BLaER1 treated with 17β-estradiol and CSF1 and Interleukin-3, amounts not matched to agents 10 nM and 100 nM (cell line): ENCODE measurements at regions not wholly inside any gene's neighbourhood (a gene's known extent, or its start where the extent isn't known, plus 50 kb on each side); places are given as distances from the start of the nearest gene placed in this dataset.

ENCODE experiments used
- H3K27ac ChIP-seq, 11 experiments: shearing (Covaris generic); formaldehyde crosslinking; 2 replicates each; pipeline ENCODE4 v1.8.1; 2022
- H3K27me3 ChIP-seq, 11 experiments: shearing (Covaris generic); formaldehyde crosslinking; 2 replicates each; pipeline ENCODE4 v1.8.1; 2022
- H3K36me3 ChIP-seq, 11 experiments: shearing (Covaris generic); formaldehyde crosslinking; 2 replicates each; pipeline ENCODE4 v1.8.1; 2022
- H3K4me1 ChIP-seq, 10 experiments: shearing (Covaris generic); formaldehyde crosslinking; 2 replicates each; pipeline ENCODE4 v1.8.1; 2022
- H3K4me2 ChIP-seq, 11 experiments: shearing (Covaris generic); formaldehyde crosslinking; 2 replicates each; pipeline ENCODE4 v1.8.1; 2022
- H3K4me3 ChIP-seq, 10 experiments: shearing (Covaris generic); formaldehyde crosslinking; 2 replicates each; pipeline ENCODE4 v1.8.1; 2022
- H3K9ac ChIP-seq, 11 experiments: shearing (Covaris generic); formaldehyde crosslinking; 2 replicates each; pipeline ENCODE4 v1.8.1; 2022
- H3K9me3 ChIP-seq, 11 experiments: shearing (Covaris generic); formaldehyde crosslinking; replicated peaks in 1 of 11; 2 replicates each; pipeline ENCODE4 v1.8.1; 2022
- H4K20me1 ChIP-seq, 11 experiments: shearing (Covaris generic); formaldehyde crosslinking; 2 replicates each; pipeline ENCODE4 v1.8.1; 2022
- Cebpa-rat ChIP-seq, 11 experiments: shearing (Covaris generic); IDR thresholded peaks; 2 replicates each; pipeline ENCODE4 v1.8.1; 2022

GRCh38 chr5:9721161-9721560, 91.0 kb upstream of the TAS2R1 start:
- no peaks in the 10 kb centered on the region for H4K20me1 ChIP-seq
- H3K9ac ChIP-seq, result no peak overlapping the region
- no peak overlapping the region for H3K27ac ChIP-seq
- H3K27me3 ChIP-seq, result no peaks in the 10 kb centered on the region
- H3K4me1 ChIP-seq, result peaks cover 0 to 13% (median 7%) of the 10 kb centered on the region in 10 experiments; a peak in 10 of 20 replicates
- no peak overlapping the region for H3K4me2 ChIP-seq
- TF ChIP-seq Cebpa-rat (IDR thresholded peaks at IDR 0.05), result no peak
- H3K4me3 ChIP-seq, result no peak overlapping the region
- H3K36me3 ChIP-seq, result no peaks in the 10 kb centered on the region
- H3K9me3 ChIP-seq, result peaks cover 6 to 14% (median 9%) of the 10 kb centered on the region in 11 experiments; a peak in 17 of 22 replicates

GRCh38 chr5:9720361-9720760, 90.2 kb upstream of the TAS2R1 start:
- Histone ChIP-seq H3K9me3 (peaks cover 5 to 11% (median 8%) of the 10 kb centered on the region in 11 experiments; a peak in 17 of 22 replicates), H3K4me3 (no peak overlapping the region), H3K4me2 (no peak overlapping the region), H3K36me3 (no peaks in the 10 kb centered on the region), H3K27me3 (no peaks in the 10 kb centered on the region), H3K9ac (no peak overlapping the region), H3K4me1 (peaks cover 0 to 21% (median 11%) of the 10 kb centered on the region in 10 experiments; a peak in 11 of 20 replicates), H4K20me1 (no peaks in the 10 kb centered on the region), H3K27ac (no peak overlapping the region)
- TF ChIP-seq Cebpa-rat (IDR thresholded peaks at IDR 0.05), result no peak

- TF ChIP-seq Cebpa-rat (IDR thresholded peaks at IDR 0.05), result no peak
- H3K9ac ChIP-seq, result no peak overlapping the region
- no peaks in the 10 kb centered on the region for H4K20me1 ChIP-seq
Observed at GRCh38 chr5:9716838-9717281, 86.7 kb upstream of the TAS2R1 start.

GRCh38 chr5:9715891-9716335, 85.8 kb upstream of the TAS2R1 start:
- Histone ChIP-seq H3K4me3 (no peak overlapping the region), H4K20me1 (no peaks in the 10 kb centered on the region), H3K4me2 (peak overlapping the region in 5 of 11 experiments; percentile 26 to 81 (median 46); a peak in 7 of 22 replicates), H3K9me3 (0 out of 22 replicates have a peak, but pooled peaks cover 0 to 5% (median 0%) of the 10 kb centered on the region in 11 experiments), H3K9ac (no peak overlapping the region; a peak in 1 of 22 replicates), H3K27ac (peak overlapping the region in 4 of 11 experiments; percentile 23 to 63 (median 40); a peak in 7 of 22 replicates), H3K27me3 (no peaks in the 10 kb centered on the region), H3K4me1 (peaks cover 8 to 51% (median 25%) of the 10 kb centered on the region in 10 experiments; a peak in 17 of 20 replicates), H3K36me3 (no peaks in the 10 kb centered on the region)
- TF ChIP-seq Cebpa-rat (IDR thresholded peaks at IDR 0.05), result no peak

More at GRCh38 chr5:9716838-9717281, 86.7 kb upstream of the TAS2R1 start:
- Histone ChIP-seq H3K27ac (peak overlapping the region in 5 of 11 experiments; percentile 23 to 63 (median 38); a peak in 8 of 22 replicates), H3K4me1 (peaks cover 8 to 47% (median 23%) of the 10 kb centered on the region in 10 experiments; a peak in 17 of 20 replicates), H3K9me3 (0 out of 22 replicates have a peak, but pooled peaks cover 0 to 5% (median 0%) of the 10 kb centered on the region in 11 experiments), H3K27me3 (no peaks in the 10 kb centered on the region), H3K4me2 (peak overlapping the region in 3 of 11 experiments; percentile 46 to 81 (median 80); a peak in 6 of 22 replicates), H3K36me3 (no peaks in the 10 kb centered on the region), H3K4me3 (no peak overlapping the region)

GRCh38 chr5:9713959-9714586, 83.9 kb upstream of the TAS2R1 start:
- Histone ChIP-seq H3K36me3 (no peaks in the 10 kb centered on the region), H3K4me1 (peaks cover 8 to 51% (median 25%) of the 10 kb centered on the region in 10 experiments; a peak in 17 of 20 replicates), H3K9me3 (peaks cover 0 to 5% (median 0%) of the 10 kb centered on the region in 11 experiments; a peak in 3 of 22 replicates), H3K9ac (no peak overlapping the region), H3K27me3 (no peaks in the 10 kb centered on the region), H3K4me2 (no peak overlapping the region), H3K4me3 (no peak overlapping the region), H3K27ac (no peak overlapping the region), H4K20me1 (no peaks in the 10 kb centered on the region)
- no peak for TF ChIP-seq Cebpa-rat (IDR thresholded peaks at IDR 0.05)

- peak overlapping the region in 7 of 11 experiments; percentile 18 to 69 (median 35); a peak in 8 of 22 replicates for H3K4me2 ChIP-seq
- peaks cover 0 to 11% (median 0%) of the 10 kb centered on the region in 11 experiments; a peak in 3 of 22 replicates for H3K9me3 ChIP-seq
- H3K4me1 ChIP-seq, result peaks cover 8 to 51% (median 25%) of the 10 kb centered on the region in 10 experiments; a peak in 17 of 20 replicates
- TF ChIP-seq Cebpa-rat (IDR thresholded peaks at IDR 0.05), result no peak
- H3K9ac ChIP-seq, result no peak overlapping the region
- no peak overlapping the region for H3K27ac ChIP-seq
- H3K36me3 ChIP-seq, result no peaks in the 10 kb centered on the region
- no peaks in the 10 kb centered on the region for H3K27me3 ChIP-seq
- H4K20me1 ChIP-seq, result no peaks in the 10 kb centered on the region
- H3K4me3 ChIP-seq, result no peak overlapping the region
Observed at GRCh38 chr5:9713356-9713755, 83.2 kb upstream of the TAS2R1 start.

- no peaks in the 10 kb centered on the region for H4K20me1 ChIP-seq
- peaks cover 8 to 51% (median 25%) of the 10 kb centered on the region in 10 experiments; a peak in 17 of 20 replicates for H3K4me1 ChIP-seq
- H3K4me2 ChIP-seq, result peak overlapping the region in 8 of 11 experiments; percentile 18 to 69 (median 34); a peak in 14 of 22 replicates
- peaks cover 0 to 12% (median 0%) of the 10 kb centered on the region in 11 experiments; a peak in 3 of 22 replicates for H3K9me3 ChIP-seq
- no peaks in the 10 kb centered on the region for H3K27me3 ChIP-seq
- H3K36me3 ChIP-seq, result no peaks in the 10 kb centered on the region
- H3K4me3 ChIP-seq, result no peak overlapping the region
- H3K27ac ChIP-seq, result no peak overlapping the region
- H3K9ac ChIP-seq, result no peak overlapping the region
- TF ChIP-seq Cebpa-rat (IDR thresholded peaks at IDR 0.05), result no peak
Observed at GRCh38 chr5:9712911-9713310, 82.8 kb upstream of the TAS2R1 start.

- no peaks in the 10 kb centered on the region for H4K20me1 ChIP-seq
- no peak overlapping the region for H3K27ac ChIP-seq
- no peaks in the 10 kb centered on the region for H3K36me3 ChIP-seq
- no peak overlapping the region for H3K4me3 ChIP-seq
- no peak overlapping the region for H3K9ac ChIP-seq
- TF ChIP-seq Cebpa-rat (IDR thresholded peaks at IDR 0.05), result no peak
- peaks cover 0 to 12% (median 0%) of the 10 kb centered on the region in 11 experiments; a peak in 3 of 22 replicates for H3K9me3 ChIP-seq
- peak overlapping the region in 9 of 11 experiments; percentile 4 to 69 (median 34); a peak in 14 of 22 replicates for H3K4me2 ChIP-seq
- peaks cover 8 to 51% (median 25%) of the 10 kb centered on the region in 10 experiments; a peak in 17 of 20 replicates for H3K4me1 ChIP-seq
- H3K27me3 ChIP-seq, result no peaks in the 10 kb centered on the region
Observed at GRCh38 chr5:9712506-9712905, 82.4 kb upstream of the TAS2R1 start.

GRCh38 chr5:9710069-9710468, 79.9 kb upstream of the TAS2R1 start:
- Histone ChIP-seq H3K4me1 (peaks cover 8 to 28% (median 16%) of the 10 kb centered on the region in 10 experiments; a peak in 17 of 20 replicates), H3K36me3 (no peaks in the 10 kb centered on the region), H3K4me2 (no peak overlapping the region), H3K27me3 (no peaks in the 10 kb centered on the region), H3K9ac (no peak overlapping the region), H4K20me1 (no peaks in the 10 kb centered on the region), H3K4me3 (no peak overlapping the region), H3K9me3 (peaks cover 0 to 12% (median 0%) of the 10 kb centered on the region in 11 experiments; a peak in 3 of 22 replicates), H3K27ac (no peak overlapping the region)
- no peak for TF ChIP-seq Cebpa-rat (IDR thresholded peaks at IDR 0.05)
